HEK293T (cell line): ENCODE measurements at regions not wholly inside any gene's neighbourhood (a gene's known extent, or its start where the extent isn't known, plus 50 kb on each side); places are given as distances from the start of the nearest gene placed in this dataset.

Experiments used
- BHLHE40 ChIP-seq: fragments of 450-650 bp; IDR thresholded peaks from 2 replicates; pipeline ENCODE4 v1.6.1; 2016; ENCODE audit warnings: mild to moderate bottlenecking, moderate library complexity, borderline replicate concordance
- CTBP1 ChIP-seq: fragments of 450-650 bp; IDR thresholded peaks from 2 replicates; pipeline ENCODE4 v1.6.1; 2016; ENCODE audit warnings: borderline replicate concordance
- FOXM1 ChIP-seq: fragments of 450-650 bp; IDR thresholded peaks from 2 replicates; pipeline ENCODE4 v1.6.1; 2017; ENCODE audit warnings: mild to moderate bottlenecking, borderline replicate concordance
- NFRKB ChIP-seq: fragments of 450-650 bp; IDR thresholded peaks from 2 replicates; pipeline ENCODE4 v1.6.1; 2016; ENCODE audit warnings: mild to moderate bottlenecking, moderate library complexity
- SUZ12 ChIP-seq: fragments of 450-650 bp; IDR thresholded peaks from 2 replicates; pipeline ENCODE4 v1.6.1; 2016; ENCODE audit warnings: mild to moderate bottlenecking
- ZNF384 ChIP-seq: fragments of 450-650 bp; IDR thresholded peaks from 2 replicates; pipeline ENCODE4 v1.6.1; 2016

GRCh38 chr7:26078437-26079336, 73.3 kb upstream of the NFE2L3 start:
- TF ChIP-seq SUZ12, result no peak
- no peak for TF ChIP-seq CTBP1
- TF ChIP-seq BHLHE40, result no peak
- no peak for TF ChIP-seq NFRKB
- TF ChIP-seq FOXM1, result no peak
- no peak for TF ChIP-seq ZNF384
